Stimulated activated naive CD8-positive, alpha-beta T cell treated with anti-CD3 and anti-CD28 coated beads, Interleukin-15, amount 100 ng/mL, for 72 hours (primary cell): ENCODE measurements at regions not wholly inside any gene's neighbourhood (a gene's known extent, or its start where the extent isn't known, plus 50 kb on each side); places are given as distances from the start of the nearest gene placed in this dataset.

Experiments
- ATAC-seq: fragments of 150-1000 bp; cut with Tn5 transposase; 2 replicates; pipeline ENCODE4 v1.10.0; 2021; ENCODE audit warnings: mild to moderate bottlenecking, moderate library complexity
- DNase-seq, 2 donors: peaks; one replicate each; pipeline ENCODE4 v3.0.0; 2021 to 2022
- H3K27ac Mint-ChIP-seq, 2 donors: one replicate each; pipeline ENCODE4 v1.8.0; 2022; ENCODE audit warnings: mild to moderate bottlenecking in 2 of 2, mixed read lengths in 2 of 2, moderate library complexity in 2 of 2
- H3K27me3 Mint-ChIP-seq: one replicate; pipeline ENCODE4 v1.8.0; 2022; ENCODE audit warnings: mixed read lengths
- H3K4me1 Mint-ChIP-seq: one replicate; pipeline ENCODE4 v1.8.0; 2022; ENCODE audit warnings: mild to moderate bottlenecking, mixed read lengths
- H3K4me3 Mint-ChIP-seq, 2 donors: one replicate each; pipeline ENCODE4 v1.8.0; 2022; ENCODE audit warnings: mild to moderate bottlenecking in 2 of 2, mixed read lengths in 2 of 2, moderate library complexity in 1 of 2
- H3K9me3 Mint-ChIP-seq, 2 donors: one replicate each; pipeline ENCODE4 v1.8.0; 2022; ENCODE audit warnings: mixed read lengths in 2 of 2

GRCh38 chr11:134008634-134009071, 51.9 kb upstream of the IGSF9B start:
- no peaks in the 10 kb centered on the region for H3K9me3 Mint-ChIP-seq
- no peak for DNase-seq
- peak overlapping the region in 1 of 2 donors; percentile 33 for H3K27ac Mint-ChIP-seq
- no peaks in the 10 kb centered on the region for H3K4me1 Mint-ChIP-seq
- no peak for ATAC-seq
- H3K27me3 Mint-ChIP-seq: no peaks in the 10 kb centered on the region
- H3K4me3 Mint-ChIP-seq: no peak overlapping the region

- Mint-ChIP-seq H3K4me1 (no peaks in the 10 kb centered on the region), H3K9me3 (no peaks in the 10 kb centered on the region), H3K4me3 (no peak overlapping the region), H3K27me3 (peaks cover 9% of the 10 kb centered on the region), H3K27ac (no peak overlapping the region)
- ATAC-seq: no peak
- DNase-seq: no peak
These were observed 55.4 kb upstream of the JAM3 start for GRCh38 chr11:134013518-134013917.

- Mint-ChIP-seq H3K9me3 (no peaks in the 10 kb centered on the region), H3K4me3 (no peak overlapping the region), H3K4me1 (no peaks in the 10 kb centered on the region), H3K27me3 (peaks cover 9% of the 10 kb centered on the region), H3K27ac (no peak overlapping the region)
- no peak for DNase-seq
- ATAC-seq: peak; percentile 65
These were observed 54.4 kb upstream of the JAM3 start for GRCh38 chr11:134014511-134014910.

- Mint-ChIP-seq H3K27me3 (peaks cover 9% of the 10 kb centered on the region), H3K27ac (peak overlapping the region in 1 of 2 donors; percentile 42), H3K9me3 (no peaks in the 10 kb centered on the region), H3K4me3 (no peak overlapping the region), H3K4me1 (peaks cover 6% of the 10 kb centered on the region)
- no peak for ATAC-seq
- DNase-seq: no peak
These were observed 53.3 kb upstream of the JAM3 start for GRCh38 chr11:134015556-134015955.

GRCh38 chr11:134017511-134018430, 51.1 kb upstream of the JAM3 start:
- H3K27ac Mint-ChIP-seq: no peak overlapping the region
- peaks cover 13% of the 10 kb centered on the region for H3K4me1 Mint-ChIP-seq
- no peak overlapping the region for H3K4me3 Mint-ChIP-seq

More at GRCh38 chr11:134017511-134018430, 51.1 kb upstream of the JAM3 start:
- Mint-ChIP-seq H3K27me3 (peaks cover 9% of the 10 kb centered on the region), H3K9me3 (no peaks in the 10 kb centered on the region)
- DNase-seq (no peak), ATAC-seq (no peak)
